B cell (primary cell): ENCODE measurements at regions not wholly inside any gene's neighbourhood (a gene's known extent, or its start where the extent isn't known, plus 50 kb on each side); places are given as distances from the start of the nearest gene placed in this dataset.

Source experiments
- ATAC-seq: fragments of 200-7000 bp; cut with Tn5 transposase; one replicate; pipeline ENCODE4 v1.10.0; 2021; ENCODE audit warnings: low read depth, mild to moderate bottlenecking, moderate number of reproducible peaks, moderate library complexity
- CTCF ChIA-PET: fragments of 350-600 bp; sonication (Branson Sonifier 250); formaldehyde crosslinking; loops from one replicate; lab custom pipeline; 2021; ENCODE audit warnings: antibody characterized with exemption, inconsistent platforms; lab: Charles Lee
- POLR2A ChIA-PET: fragments of 350-600 bp; sonication (Branson Sonifier 250); formaldehyde crosslinking; loops from one replicate; lab custom pipeline; 2021; ENCODE audit warnings: antibody characterized with exemption; lab: Charles Lee
- DNase-seq: peaks from one replicate; pipeline ENCODE4 v3.0.0; 2013
- H2AFZ ChIP-seq: 2 replicates; pipeline ENCODE4 v1.6.1; 2012; ENCODE audit warnings: mild to moderate bottlenecking, low read depth, low read length; ENCODE audit not compliant: insufficient read depth, poor library complexity, severe bottlenecking
- H3K27ac ChIP-seq, 2 donors: 1 replicate in 1 of 2; 2 replicates in 1 of 2; pipeline ENCODE4 v1.5.1; 2012 to 2013; ENCODE audit warnings: low read length in 2 of 2, mild to moderate bottlenecking in 2 of 2, moderate library complexity in 1 of 2
- H3K27me3 ChIP-seq, 4 experiments: fragments of 200-600 bp in 1 of 4; sonication (generic) in 1 of 4; replicated peaks in 1 of 4; 1 replicate in 2 of 4; 2 replicates in 2 of 4; pipeline versions ENCODE4 v1.6.1 to v1.7.0; 2013 to 2016; ENCODE audit warnings: low read length in 3 of 4, mild to moderate bottlenecking in 2 of 4, mixed read lengths in 1 of 4, moderate library complexity in 1 of 4; ENCODE audit not compliant: insufficient read depth in 4 of 4, control insufficient read depth in 3 of 4; ENCODE audit errors: control extremely low read depth in 1 of 4
- H3K36me3 ChIP-seq, 2 experiments: replicated peaks in 1 of 2; 1 replicate in 1 of 2; 2 replicates in 1 of 2; pipeline versions ENCODE4 v1.6.1 to v1.7.1; 2013; ENCODE audit warnings: low read length in 1 of 2; ENCODE audit not compliant: insufficient read depth in 2 of 2, control insufficient read depth in 1 of 2; ENCODE audit errors: control extremely low read depth in 1 of 2, extremely low read depth in 1 of 2
- H3K4me1 ChIP-seq, 2 donors: fragments of 200-600 bp in 1 of 2; sonication (generic) in 1 of 2; 1 replicate in 1 of 2; 2 replicates in 1 of 2; pipeline versions ENCODE4 v1.5.1 to v1.6.1; 2013 to 2017; ENCODE audit warnings: low read length in 2 of 2; ENCODE audit not compliant: control insufficient read depth in 2 of 2, insufficient read depth in 2 of 2
- H3K4me2 ChIP-seq: replicated peaks from 2 replicates; pipeline ENCODE3; 2012; ENCODE audit warnings: mild to moderate bottlenecking, low read depth, low read length; ENCODE audit not compliant: poor library complexity, severe bottlenecking
- H3K4me3 ChIP-seq, 5 experiments: fragments of 200-600 bp in 1 of 5; sonication (generic) in 1 of 5; 1 replicate in 3 of 5; 2 replicates in 2 of 5; pipeline versions ENCODE4 v1.5.1 to v1.7.0; 2011 to 2016; ENCODE audit warnings: low read length in 4 of 5, mild to moderate bottlenecking in 4 of 5, low read depth in 2 of 5, control low read depth in 1 of 5, moderate library complexity in 1 of 5; ENCODE audit not compliant: insufficient read depth in 1 of 5; ENCODE audit errors: control extremely low read depth in 1 of 5, extremely low read depth in 1 of 5
- H3K79me2 ChIP-seq: fragments of 200-600 bp; sonication (generic); one replicate; pipeline ENCODE4 v1.6.0; 2016; ENCODE audit warnings: low read length; ENCODE audit not compliant: control insufficient read depth, insufficient read depth
- H3K9ac ChIP-seq: fragments of 200-600 bp; sonication (generic); 2 replicates; pipeline ENCODE4 v1.6.1; 2017; ENCODE audit warnings: mild to moderate bottlenecking, low read length, moderate library complexity
- H3K9me3 ChIP-seq, 3 donors: one replicate each; pipeline versions ENCODE4 v1.6.1 to v1.7.1; 2013; ENCODE audit warnings: low read length in 2 of 3; ENCODE audit not compliant: control insufficient read depth in 2 of 3, insufficient read depth in 1 of 3; ENCODE audit errors: control extremely low read depth in 1 of 3
- H4K20me1 ChIP-seq: 2 replicates; pipeline ENCODE4 v1.6.0; 2012; ENCODE audit warnings: mild to moderate bottlenecking, low read length; ENCODE audit not compliant: insufficient read depth, control insufficient read depth, poor library complexity, severe bottlenecking
- H3K27ac Mint-ChIP-seq: one replicate; pipeline ENCODE4 v1.8.0; 2021; ENCODE audit warnings: mixed read lengths
- H3K27me3 Mint-ChIP-seq: one replicate; pipeline ENCODE4 v1.8.0; 2021; ENCODE audit warnings: mixed read lengths
- H3K4me1 Mint-ChIP-seq: one replicate; pipeline ENCODE4 v1.8.0; 2021; ENCODE audit warnings: mixed read lengths
- H3K4me3 Mint-ChIP-seq: one replicate; pipeline ENCODE4 v1.8.0; 2021; ENCODE audit warnings: mixed read lengths
- H3K9me3 Mint-ChIP-seq: one replicate; pipeline ENCODE4 v1.8.0; 2022; ENCODE audit warnings: mixed read lengths; ENCODE audit not compliant: insufficient read depth
- CTCF ChIP-seq: fragments of 200-600 bp; IDR thresholded peaks from one replicate; pipeline ENCODE4 v1.8.0; 2022; ENCODE audit warnings: antibody characterized with exemption, mild to moderate bottlenecking
- EZH2 ChIP-seq: IDR thresholded peaks from 2 replicates; pipeline ENCODE4 v1.6.1; 2012; ENCODE audit warnings: borderline replicate concordance, low read depth, mild to moderate bottlenecking, moderate library complexity, low read length; ENCODE audit not compliant: insufficient read depth, poor library complexity, severe bottlenecking
- WGBS: methylation state at CpG from one replicate; pipeline ENCODE4 v1.1.5; 2013; ENCODE audit warnings: missing lambda C conversion rate; ENCODE audit not compliant: insufficient coverage; 5-methylcytosine and 5-hydroxymethylcytosine counted together
- intact Hi-C: fragments of 100-400 bp; cut with micrococcal nuclease; formaldehyde crosslinking; loops from one replicate; pipeline ENCODE4 v1.10.0; 2022

GRCh38 chr4:180148737-180149136, 2094.5 kb upstream of the TENM3 start:
- H3K9me3 ChIP-seq = no peaks in the 10 kb centered on the region
- intact Hi-C loops = no loop called here
- no peak overlapping the region for H3K27ac ChIP-seq
- no peak overlapping the region for H3K27ac Mint-ChIP-seq
- H3K4me3 ChIP-seq = no peak overlapping the region
- H3K4me2 ChIP-seq = no peak overlapping the region
- ATAC-seq = no peak
- no peaks in the 10 kb centered on the region for H3K36me3 ChIP-seq
- ChIA-PET CTCF (no interaction called here), POLR2A (no interaction called here)
- no peaks in the 10 kb centered on the region for H3K27me3 Mint-ChIP-seq
- H3K9ac ChIP-seq = no peak overlapping the region
- no peak overlapping the region for H3K4me3 Mint-ChIP-seq
- WGBS = 86% methylated on average over 1 of the region's 2 CpGs
- TF ChIP-seq EZH2 (no peak), CTCF (no peak)
- no peaks in the 10 kb centered on the region for H3K9me3 Mint-ChIP-seq
- no peaks in the 10 kb centered on the region for H3K27me3 ChIP-seq
- H3K4me1 Mint-ChIP-seq = peaks cover 1% of the 10 kb centered on the region
- no peaks in the 10 kb centered on the region for H3K79me2 ChIP-seq
- H4K20me1 ChIP-seq = no peaks in the 10 kb centered on the region
- no peak overlapping the region for H2AFZ ChIP-seq
- peaks cover 0 to 3% of the 10 kb centered on the region in 2 donors for H3K4me1 ChIP-seq
- no peak for DNase-seq

GRCh38 chr4:180150818-180151217, 2092.4 kb upstream of the TENM3 start:
- peak; percentile 25 for TF ChIP-seq CTCF
- no peak for TF ChIP-seq EZH2
- Histone ChIP-seq H3K9ac (no peak overlapping the region), H3K4me2 (no peak overlapping the region), H3K4me1 (peaks cover 3 to 6% of the 10 kb centered on the region in 2 donors), H3K79me2 (no peaks in the 10 kb centered on the region), H3K4me3 (no peak overlapping the region), H3K27ac (no peak overlapping the region), H3K27me3 (no peaks in the 10 kb centered on the region), H2AFZ (no peak overlapping the region), H4K20me1 (no peaks in the 10 kb centered on the region), H3K36me3 (no peaks in the 10 kb centered on the region), H3K9me3 (no peaks in the 10 kb centered on the region)
- no CpG with 5 or more reads among the region's 3 CpGs for WGBS
- Mint-ChIP-seq H3K9me3 (no peaks in the 10 kb centered on the region), H3K27ac (no peak overlapping the region), H3K27me3 (no peaks in the 10 kb centered on the region), H3K4me1 (peaks cover 1% of the 10 kb centered on the region), H3K4me3 (no peak overlapping the region)
- DNase-seq (peak; percentile 7), ATAC-seq (no peak)
- CTCF ChIA-PET = no interaction called here
- POLR2A ChIA-PET = no interaction called here
- intact Hi-C loops = no loop called here
